H1 (cell line): ENCODE measurements at regions not wholly inside any gene's neighbourhood (a gene's known extent, or its start where the extent isn't known, plus 50 kb on each side); places are given as distances from the start of the nearest gene placed in this dataset.

Experiments
- CTCF ChIA-PET: fragments of 300-600 bp; sonication (Branson Sonifier 250); formaldehyde crosslinking; loops from one replicate; lab custom pipeline; 2021; ENCODE audit not compliant: partially characterized antibody; lab: Charles Lee
- POLR2A ChIA-PET: fragments of 300-600 bp; sonication (Branson Sonifier 250); formaldehyde crosslinking; loops from one replicate; lab custom pipeline; 2021; ENCODE audit warnings: inconsistent platforms; ENCODE audit not compliant: partially characterized antibody; lab: Charles Lee
- DNase-seq, 2 experiments: peaks; one replicate each; pipeline versions ENCODE4 v3.0.0 to v3.0.0-alpha.2; 2010 to 2022; ENCODE audit warnings: low spot score in 2 of 2, low read depth in 1 of 2, mixed read lengths in 1 of 2
- FAIRE-seq: peaks from 2 replicates; lab custom pipeline; 2011; peaks lifted over from hg19 to GRCh38; lab: Jason Lieb, UNC
- H2AFZ ChIP-seq: 2 replicates; pipeline ENCODE4 v1.8.1; 2012; ENCODE audit warnings: low read length, inconsistent platforms
- H2AK5ac ChIP-seq: 2 replicates; pipeline ENCODE4 v1.6.1; 2013; ENCODE audit warnings: low read depth, low read length
- H2BK120ac ChIP-seq: replicated peaks from 2 replicates; pipeline ENCODE3; 2013; ENCODE audit warnings: low read depth, low read length, inconsistent platforms
- H2BK12ac ChIP-seq: 2 replicates; pipeline ENCODE4 v1.6.1; 2013; ENCODE audit warnings: low read depth, low read length
- H2BK15ac ChIP-seq: 2 replicates; pipeline ENCODE4 v1.6.1; 2013; ENCODE audit warnings: low read length
- H2BK20ac ChIP-seq: 2 replicates; pipeline ENCODE4 v1.6.1; 2013; ENCODE audit warnings: low read length
- H2BK5ac ChIP-seq: 2 replicates; pipeline ENCODE4 v1.6.1; 2013; ENCODE audit warnings: low read depth, low read length
- H3K14ac ChIP-seq: 2 replicates; pipeline ENCODE4 v1.6.1; 2013; ENCODE audit warnings: inconsistent platforms; ENCODE audit not compliant: insufficient read length
- H3K18ac ChIP-seq: 2 replicates; pipeline ENCODE4 v1.6.1; 2013; ENCODE audit warnings: low read length; ENCODE audit errors: extremely low read depth
- H3K23ac ChIP-seq: 2 replicates; pipeline ENCODE4 v1.6.1; 2013; ENCODE audit warnings: inconsistent platforms; ENCODE audit not compliant: insufficient read length
- H3K23me2 ChIP-seq: 2 replicates; pipeline ENCODE4 v1.6.1; 2013; ENCODE audit warnings: low read depth, low read length
- H3K27ac ChIP-seq: 2 replicates; pipeline ENCODE4 v1.6.1; 2011; ENCODE audit warnings: low read depth, low read length, inconsistent platforms
- H3K27me3 ChIP-seq, 4 experiments: replicated peaks in 1 of 4; 1 replicate in 1 of 4; 2 replicates in 3 of 4; pipeline versions ENCODE4 v1.6.1 to v1.8.1; 2011 to 2013; ENCODE audit warnings: low read length in 3 of 4, mild to moderate bottlenecking in 3 of 4, inconsistent platforms in 2 of 4, mixed read lengths in 2 of 4, moderate library complexity in 1 of 4; ENCODE audit not compliant: control insufficient read depth in 3 of 4, insufficient read depth in 3 of 4; ENCODE audit errors: extremely low read depth in 1 of 4
- H3K36me3 ChIP-seq, 4 experiments: 2 replicates each; pipeline versions ENCODE4 v1.6.1 to v1.8.1; 2011 to 2013; ENCODE audit warnings: mild to moderate bottlenecking in 4 of 4, low read length in 3 of 4, moderate library complexity in 2 of 4, control low read depth in 1 of 4, inconsistent platforms in 1 of 4; ENCODE audit not compliant: insufficient read depth in 4 of 4, control insufficient read depth in 2 of 4
- H3K4ac ChIP-seq: replicated peaks from 2 replicates; pipeline ENCODE3; 2013; ENCODE audit warnings: low read length, low read depth, mixed read lengths, inconsistent platforms; ENCODE audit not compliant: insufficient read length
- H3K4me1 ChIP-seq, 4 experiments: replicated peaks in 1 of 4; 1 replicate in 1 of 4; 2 replicates in 3 of 4; pipeline versions ENCODE4 v1.6.1 to v1.8.1; 2011 to 2013; ENCODE audit warnings: low read length in 3 of 4, inconsistent platforms in 2 of 4, mixed read lengths in 1 of 4; ENCODE audit not compliant: insufficient read depth in 4 of 4, control insufficient read depth in 3 of 4
- H3K4me2 ChIP-seq, 2 experiments: 2 replicates each; pipeline versions ENCODE4 v1.6.1 to v1.8.1; 2011 to 2013; ENCODE audit warnings: low read depth in 2 of 2, low read length in 2 of 2, control low read depth in 1 of 2, inconsistent platforms in 1 of 2, mild to moderate bottlenecking in 1 of 2; ENCODE audit not compliant: insufficient read depth in 1 of 2
- H3K4me3 ChIP-seq, 4 experiments: fragments of 200-600, 300-600 bp in 1 of 4; sonication (generic), shearing (Covaris generic), sonication (Bioruptor Twin) in 1 of 4; 2 replicates each; pipeline versions ENCODE4 v1.5.1 to v1.8.1; 2011 to 2016; ENCODE audit warnings: low read length in 4 of 4, low read depth in 3 of 4, control low read depth in 2 of 4, inconsistent platforms in 2 of 4, mild to moderate bottlenecking in 2 of 4, mixed read lengths in 1 of 4, moderate library complexity in 1 of 4; ENCODE audit not compliant: insufficient read depth in 2 of 4; ENCODE audit errors: extremely low read depth in 1 of 4
- H3K56ac ChIP-seq: replicated peaks from 2 replicates; pipeline ENCODE3; 2013; ENCODE audit warnings: low read depth, mild to moderate bottlenecking, mixed read lengths, low read length, inconsistent platforms; ENCODE audit not compliant: insufficient read length
- H3K79me1 ChIP-seq: 2 replicates; pipeline ENCODE4 v1.6.1; 2013; ENCODE audit warnings: low read depth, low read length, control low read depth
- H3K79me2 ChIP-seq, 2 experiments: 2 replicates each; pipeline versions ENCODE4 v1.6.1 to v1.8.1; 2012 to 2013; ENCODE audit warnings: low read length in 2 of 2, mild to moderate bottlenecking in 2 of 2, inconsistent platforms in 1 of 2; ENCODE audit not compliant: insufficient read depth in 2 of 2, control insufficient read depth in 1 of 2
- H3K9ac ChIP-seq, 4 experiments: replicated peaks in 1 of 4; 1 replicate in 1 of 4; 2 replicates in 3 of 4; pipeline versions ENCODE4 v1.6.1 to v1.8.1; 2011 to 2013; ENCODE audit warnings: low read depth in 3 of 4, low read length in 3 of 4, control low read depth in 2 of 4, mild to moderate bottlenecking in 2 of 4, moderate library complexity in 2 of 4, inconsistent platforms in 1 of 4; ENCODE audit errors: extremely low read depth in 1 of 4
- H3K9me3 ChIP-seq, 2 experiments: 2 replicates each; pipeline versions ENCODE4 v1.6.1 to v1.8.1; 2012 to 2013; ENCODE audit warnings: mild to moderate bottlenecking in 2 of 2, moderate library complexity in 2 of 2, control low read depth in 1 of 2, inconsistent platforms in 1 of 2, low read depth in 1 of 2, low read length in 1 of 2, mixed read lengths in 1 of 2; ENCODE audit not compliant: insufficient read depth in 2 of 2
- H4K20me1 ChIP-seq, 2 experiments: replicated peaks in 1 of 2; 2 replicates each; pipeline versions ENCODE3 to v1.8.1; 2011 to 2013; ENCODE audit warnings: inconsistent platforms in 2 of 2, low read length in 2 of 2, mild to moderate bottlenecking in 1 of 2; ENCODE audit not compliant: insufficient read depth in 2 of 2, control insufficient read depth in 1 of 2
- H4K5ac ChIP-seq: 2 replicates; pipeline ENCODE4 v1.6.1; 2013; ENCODE audit warnings: low read length, low read depth, mixed read lengths, inconsistent platforms; ENCODE audit not compliant: insufficient read length
- H4K8ac ChIP-seq: 2 replicates; pipeline ENCODE4 v1.8.0; 2013; ENCODE audit warnings: mild to moderate bottlenecking, moderate library complexity, low read length, inconsistent platforms; ENCODE audit not compliant: insufficient read depth; ENCODE audit errors: extremely low read depth
- H4K91ac ChIP-seq: replicated peaks from 2 replicates; pipeline ENCODE3; 2013; ENCODE audit warnings: low read length, mixed read lengths, inconsistent platforms; ENCODE audit not compliant: insufficient read length
- BACH1 ChIP-seq: IDR thresholded peaks from 2 replicates; pipeline ENCODE4 v1.6.1; 2012; ENCODE audit warnings: low read length, improper control_type of control experiment
- CBX8 ChIP-seq: fragments of 300-800, 300-1000 bp; sonication (generic); IDR thresholded peaks from 2 replicates; pipeline ENCODE4 v1.7.1; 2016; ENCODE audit warnings: low read depth, low read length, borderline replicate concordance
- CHD1 ChIP-seq: IDR thresholded peaks from 2 replicates; pipeline ENCODE4 v1.6.1; 2012; ENCODE audit warnings: low read depth, low read length, improper control_type of control experiment
- EZH2 ChIP-seq: fragments of 200-600 bp; sonication (generic); IDR thresholded peaks from 2 replicates; pipeline ENCODE4 v1.7.1; 2012; ENCODE audit warnings: low read depth, mild to moderate bottlenecking, moderate library complexity, low read length, inconsistent platforms; ENCODE audit not compliant: severe bottlenecking
- GTF2F1 ChIP-seq: IDR thresholded peaks from 2 replicates; pipeline ENCODE4 v1.6.1; 2012; ENCODE audit warnings: low read depth, low read length, improper control_type of control experiment, borderline replicate concordance
- HDAC6 ChIP-seq: IDR thresholded peaks from one replicate; pipeline ENCODE4 v1.7.1; 2012; ENCODE audit warnings: low read depth, mild to moderate bottlenecking, inconsistent platforms, low read length, moderate library complexity
- POU5F1 ChIP-seq: IDR thresholded peaks from 2 replicates; pipeline ENCODE4 v1.6.1; 2011; ENCODE audit warnings: low read depth, mild to moderate bottlenecking, low read length, moderate library complexity
- RFX5 ChIP-seq: IDR thresholded peaks from 2 replicates; pipeline ENCODE4 v1.6.1; 2011; ENCODE audit warnings: low read depth, low read length, improper control_type of control experiment, borderline replicate concordance
- TAF1 ChIP-seq: IDR thresholded peaks from 2 replicates; pipeline ENCODE4 v1.6.1; 2011; ENCODE audit warnings: mild to moderate bottlenecking, low read depth, low read length
- TCF12 ChIP-seq: IDR thresholded peaks from 2 replicates; pipeline ENCODE4 v1.6.1; 2011; ENCODE audit warnings: low read depth, mild to moderate bottlenecking, low read length
- TEAD4 ChIP-seq: IDR thresholded peaks from 2 replicates; pipeline ENCODE4 v1.6.1; 2012; ENCODE audit warnings: low read depth, low read length, inconsistent platforms, mixed read lengths
- WGBS, 2 experiments: shearing (Covaris generic) in 1 of 2; methylation state at CpG; one replicate each; pipeline versions ENCODE4 v1.1.6 to v1.1.7; 2013 to 2015; ENCODE audit warnings: low lambda C conversion rate in 2 of 2, mixed read lengths in 2 of 2, inconsistent platforms in 1 of 2, low coverage in 1 of 2, missing lambda C conversion rate in 1 of 2; ENCODE audit not compliant: insufficient replicate concordance in 2 of 2, insufficient coverage in 1 of 2, insufficient read length in 1 of 2; ENCODE audit errors: extremely low coverage in 1 of 2, missing lambda C conversion rate in 1 of 2; 5-methylcytosine and 5-hydroxymethylcytosine counted together
- TF ChIP-seq, protein P1 (sequence below): IDR thresholded peaks from 2 replicates; pipeline ENCODE4 v1.6.1; 2012; ENCODE audit warnings: inconsistent platforms
- TF ChIP-seq, protein P2 (sequence below): IDR thresholded peaks from 2 replicates; pipeline ENCODE4 v1.6.1; 2011; ENCODE audit warnings: low read length, improper control_type of control experiment
- TF ChIP-seq, protein P3 (sequence below): IDR thresholded peaks from 2 replicates; pipeline ENCODE4 v1.6.1; 2012; ENCODE audit warnings: inconsistent platforms

DNA sequence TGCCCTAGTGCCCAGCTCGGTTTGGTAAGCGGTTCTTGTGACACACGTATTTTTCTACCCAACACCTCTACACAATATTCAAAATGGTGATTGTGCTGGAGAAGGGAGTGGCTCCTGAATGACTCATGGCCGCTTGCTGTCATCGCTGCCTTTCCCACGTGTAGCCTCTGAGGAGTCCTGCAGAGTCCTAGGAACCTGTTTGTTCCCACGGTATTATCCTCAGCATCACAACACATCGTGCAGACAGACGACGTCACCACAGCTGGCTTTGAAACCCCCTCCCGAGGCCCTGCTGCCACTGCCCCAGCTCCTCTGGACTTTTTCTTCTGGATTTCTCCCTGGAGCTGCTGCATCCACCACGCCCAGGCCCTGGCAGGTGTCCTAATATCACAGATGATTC is 353.5 kb downstream of the SMOC2 start:
- no peak overlapping the region for H3K4me2 ChIP-seq
- no peak overlapping the region for H3K56ac ChIP-seq
- no peak overlapping the region for H2BK5ac ChIP-seq
- no peaks in the 10 kb centered on the region for H3K36me3 ChIP-seq
- H2AK5ac ChIP-seq = no peak overlapping the region
- ChIA-PET CTCF (no interaction called here), POLR2A (no interaction called here)
- FAIRE-seq (no peak), DNase-seq (no peak)
- no peak overlapping the region for H2BK15ac ChIP-seq
- H2BK120ac ChIP-seq = no peak overlapping the region
- H2AFZ ChIP-seq = no peak overlapping the region
- H2BK20ac ChIP-seq = no peak overlapping the region
- H3K23ac ChIP-seq = no peak overlapping the region
- H4K8ac ChIP-seq = no peak overlapping the region
- no peak overlapping the region for H3K9ac ChIP-seq
- no peak overlapping the region for H3K27ac ChIP-seq
- no peaks in the 10 kb centered on the region for H4K20me1 ChIP-seq
- TF ChIP-seq CHD1 (no peak), TEAD4 (no peak), BACH1 (no peak), GTF2F1 (no peak), EZH2 (no peak), CBX8 (no peak), RFX5 (no peak), HDAC6 (no peak), TCF12 (no peak), TAF1 (no peak), POU5F1 (no peak)
- TF ChIP-seq, protein P1, sequence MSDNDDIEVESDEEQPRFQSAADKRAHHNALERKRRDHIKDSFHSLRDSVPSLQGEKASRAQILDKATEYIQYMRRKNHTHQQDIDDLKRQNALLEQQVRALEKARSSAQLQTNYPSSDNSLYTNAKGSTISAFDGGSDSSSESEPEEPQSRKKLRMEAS = no peak
- TF ChIP-seq, protein P2, sequence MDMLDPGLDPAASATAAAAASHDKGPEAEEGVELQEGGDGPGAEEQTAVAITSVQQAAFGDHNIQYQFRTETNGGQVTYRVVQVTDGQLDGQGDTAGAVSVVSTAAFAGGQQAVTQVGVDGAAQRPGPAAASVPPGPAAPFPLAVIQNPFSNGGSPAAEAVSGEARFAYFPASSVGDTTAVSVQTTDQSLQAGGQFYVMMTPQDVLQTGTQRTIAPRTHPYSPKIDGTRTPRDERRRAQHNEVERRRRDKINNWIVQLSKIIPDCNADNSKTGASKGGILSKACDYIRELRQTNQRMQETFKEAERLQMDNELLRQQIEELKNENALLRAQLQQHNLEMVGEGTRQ = no peak
- TF ChIP-seq, protein P3, sequence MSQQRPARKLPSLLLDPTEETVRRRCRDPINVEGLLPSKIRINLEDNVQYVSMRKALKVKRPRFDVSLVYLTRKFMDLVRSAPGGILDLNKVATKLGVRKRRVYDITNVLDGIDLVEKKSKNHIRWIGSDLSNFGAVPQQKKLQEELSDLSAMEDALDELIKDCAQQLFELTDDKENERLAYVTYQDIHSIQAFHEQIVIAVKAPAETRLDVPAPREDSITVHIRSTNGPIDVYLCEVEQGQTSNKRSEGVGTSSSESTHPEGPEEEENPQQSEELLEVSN = no peak
- H4K5ac ChIP-seq = no peak overlapping the region
- WGBS, 2 experiments = 90% methylated on average over 12 of the region's 12 CpGs; no CpG with 5 or more reads in 1 of the 2 experiments
- peaks cover 0 to 7% of the 10 kb centered on the region in 2 experiments; a peak in 2 of 4 replicates for H3K9me3 ChIP-seq
- no peak overlapping the region for H3K4ac ChIP-seq
- no peak overlapping the region for H2BK12ac ChIP-seq
- no peak overlapping the region for H4K91ac ChIP-seq
- H3K4me1 ChIP-seq = no peaks in the 10 kb centered on the region
- no peak overlapping the region for H3K18ac ChIP-seq
- no peak overlapping the region for H3K14ac ChIP-seq
- no peaks in the 10 kb centered on the region for H3K23me2 ChIP-seq
- H3K4me3 ChIP-seq = no peak overlapping the region
- peaks cover 0 to under 1% (median 0%) of the 10 kb centered on the region in 4 experiments; a peak in 1 of 7 replicates for H3K27me3 ChIP-seq
- no peaks in the 10 kb centered on the region for H3K79me2 ChIP-seq
- H3K79me1 ChIP-seq = no peaks in the 10 kb centered on the region
